H9 (cell line): ENCODE measurements at regions not wholly inside any gene's neighbourhood (a gene's known extent, or its start where the extent isn't known, plus 50 kb on each side); places are given as distances from the start of the nearest gene placed in this dataset.

ENCODE experiments used
- DNase-seq: peaks from one replicate; pipeline ENCODE4 v3.0.0-alpha.2; 2017
- H2AFZ ChIP-seq: one replicate; pipeline ENCODE4 v1.6.1; 2013; ENCODE audit warnings: mild to moderate bottlenecking, low read length, control low read depth, moderate library complexity
- H2AK5ac ChIP-seq: 2 replicates; pipeline ENCODE4 v1.6.1; 2013; ENCODE audit warnings: low read length, control low read depth, mixed read lengths; ENCODE audit not compliant: insufficient read length
- H2BK120ac ChIP-seq: one replicate; pipeline ENCODE4 v1.6.1; 2013; ENCODE audit warnings: low read depth, mild to moderate bottlenecking, low read length, control low read depth, inconsistent platforms; ENCODE audit not compliant: poor library complexity, severe bottlenecking
- H2BK12ac ChIP-seq: 2 replicates; pipeline ENCODE4 v1.6.1; 2013; ENCODE audit warnings: low read length, control low read depth, mixed read lengths, low read depth; ENCODE audit not compliant: insufficient read length
- H2BK15ac ChIP-seq: 2 replicates; pipeline ENCODE4 v1.6.1; 2013; ENCODE audit warnings: low read depth, low read length, control low read depth
- H2BK20ac ChIP-seq: one replicate; pipeline ENCODE4 v1.6.1; 2013; ENCODE audit warnings: low read depth, mild to moderate bottlenecking, low read length, control low read depth, inconsistent platforms; ENCODE audit not compliant: poor library complexity, severe bottlenecking
- H2BK5ac ChIP-seq: 2 replicates; pipeline ENCODE4 v1.6.1; 2013; ENCODE audit warnings: low read length, control low read depth, mixed read lengths; ENCODE audit not compliant: insufficient read length
- H3K14ac ChIP-seq: 2 replicates; pipeline ENCODE4 v1.6.1; 2013; ENCODE audit warnings: low read length, control low read depth; ENCODE audit not compliant: insufficient read depth
- H3K18ac ChIP-seq: 2 replicates; pipeline ENCODE4 v1.6.1; 2013; ENCODE audit warnings: low read depth, mild to moderate bottlenecking, mixed read lengths, low read length, control low read depth; ENCODE audit not compliant: insufficient read length
- H3K23ac ChIP-seq: 2 replicates; pipeline ENCODE4 v1.6.1; 2013; ENCODE audit warnings: low read length, control low read depth, mixed read lengths, low read depth; ENCODE audit not compliant: insufficient read length
- H3K23me2 ChIP-seq: 2 replicates; pipeline ENCODE4 v1.6.1; 2013; ENCODE audit warnings: low read depth, mild to moderate bottlenecking, mixed read lengths, low read length, control low read depth; ENCODE audit not compliant: insufficient read length, poor library complexity, severe bottlenecking
- H3K27ac ChIP-seq: 2 replicates; pipeline ENCODE4 v1.5.1; 2013; ENCODE audit warnings: low read length, control low read depth, mixed read lengths, low read depth; ENCODE audit not compliant: insufficient read length
- H3K27me3 ChIP-seq: 2 replicates; pipeline ENCODE4 v1.6.1; 2013; ENCODE audit warnings: low read length, control low read depth, inconsistent platforms; ENCODE audit not compliant: insufficient read depth
- H3K4ac ChIP-seq: 2 replicates; pipeline ENCODE4 v1.6.1; 2013; ENCODE audit warnings: low read depth, mild to moderate bottlenecking, control low read depth, inconsistent platforms, low read length, moderate library complexity
- H3K4me1 ChIP-seq: 2 replicates; pipeline ENCODE4 v1.6.1; 2013; ENCODE audit warnings: low read length, control low read depth, inconsistent platforms; ENCODE audit not compliant: insufficient read depth
- H3K4me2 ChIP-seq: 2 replicates; pipeline ENCODE4 v1.6.1; 2013; ENCODE audit warnings: low read length, control low read depth, mixed read lengths; ENCODE audit not compliant: insufficient read length, insufficient read depth
- H3K56ac ChIP-seq: 2 replicates; pipeline ENCODE4 v1.6.1; 2013; ENCODE audit warnings: low read depth, mild to moderate bottlenecking, mixed read lengths, low read length, control low read depth; ENCODE audit not compliant: insufficient read length
- H3K79me1 ChIP-seq: 2 replicates; pipeline ENCODE4 v1.6.1; 2013; ENCODE audit warnings: low read depth, mild to moderate bottlenecking, moderate library complexity, low read length, control low read depth, inconsistent platforms; ENCODE audit not compliant: insufficient read depth, poor library complexity, severe bottlenecking
- H3K79me2 ChIP-seq: 2 replicates; pipeline ENCODE4 v1.6.1; 2013; ENCODE audit warnings: low read length, control low read depth, inconsistent platforms; ENCODE audit not compliant: insufficient read depth
- H3K9ac ChIP-seq: 2 replicates; pipeline ENCODE4 v1.6.1; 2013; ENCODE audit warnings: low read length, control low read depth, mixed read lengths; ENCODE audit not compliant: insufficient read length; ENCODE audit errors: extremely low read depth
- H3K9me3 ChIP-seq: one replicate; pipeline ENCODE4 v1.6.1; 2013; ENCODE audit warnings: low read depth, low read length, inconsistent platforms; ENCODE audit not compliant: control insufficient read depth
- H3T11ph ChIP-seq: one replicate; pipeline ENCODE4 v1.6.1; 2013; ENCODE audit warnings: mild to moderate bottlenecking, low read length, control low read depth, inconsistent platforms
- H4K20me1 ChIP-seq: one replicate; pipeline ENCODE4 v1.6.1; 2013; ENCODE audit not compliant: control insufficient read depth, insufficient read length, insufficient read depth
- H4K5ac ChIP-seq: 2 replicates; pipeline ENCODE4 v1.6.1; 2013; ENCODE audit warnings: low read depth, mild to moderate bottlenecking, mixed read lengths, low read length, control low read depth; ENCODE audit not compliant: insufficient read length
- H4K8ac ChIP-seq: replicated peaks from 2 replicates; pipeline ENCODE4 v1.6.1; 2013; ENCODE audit warnings: low read length, control low read depth, mixed read lengths, low read depth; ENCODE audit not compliant: insufficient read length
- H4K91ac ChIP-seq: 2 replicates; pipeline ENCODE4 v1.6.1; 2013; ENCODE audit warnings: low read depth, mild to moderate bottlenecking, moderate library complexity, mixed read lengths, low read length, control low read depth; ENCODE audit not compliant: insufficient read length
- H3K27ac Mint-ChIP-seq, 3 experiments: 2 replicates in 2 of 3; 3 replicates in 1 of 3; pipeline ENCODE4 v1.8.0; 2020 to 2021; ENCODE audit warnings: mixed read lengths in 3 of 3, mild to moderate bottlenecking in 1 of 3, moderate library complexity in 1 of 3
- H3K27me3 Mint-ChIP-seq: 2 replicates; pipeline ENCODE4 v1.8.0; 2021; ENCODE audit warnings: low read depth, mild to moderate bottlenecking, moderate library complexity, mixed read lengths
- H3K36me3 Mint-ChIP-seq, 3 experiments: 2 replicates in 2 of 3; 3 replicates in 1 of 3; pipeline ENCODE4 v1.8.0; 2020 to 2021; ENCODE audit warnings: low read depth in 3 of 3, mixed read lengths in 3 of 3; ENCODE audit not compliant: insufficient read depth in 1 of 3
- H3K4me1 Mint-ChIP-seq, 2 experiments: 2 replicates each; pipeline ENCODE4 v1.8.0; 2020; ENCODE audit warnings: mixed read lengths in 2 of 2
- H3K4me3 Mint-ChIP-seq, 2 experiments: 2 replicates in 1 of 2; 3 replicates in 1 of 2; pipeline ENCODE4 v1.8.0; 2020 to 2021; ENCODE audit warnings: mild to moderate bottlenecking in 2 of 2, mixed read lengths in 2 of 2, moderate library complexity in 1 of 2
- H3K9me3 Mint-ChIP-seq, 2 experiments: 2 replicates in 1 of 2; 3 replicates in 1 of 2; pipeline ENCODE4 v1.8.0; 2020; ENCODE audit warnings: mild to moderate bottlenecking in 2 of 2, mixed read lengths in 2 of 2, moderate library complexity in 1 of 2
- WGBS: extraction: QIAGEN DNeasy Blood & Tissue Kit; methylation state at CpG from one replicate; pipeline ENCODE4 v1.1.7; 2013; ENCODE audit warnings: missing lambda C conversion rate, low lambda C conversion rate, mixed read lengths; ENCODE audit not compliant: insufficient read length; ENCODE audit errors: extremely low coverage; 5-methylcytosine and 5-hydroxymethylcytosine counted together
- TF ChIP-seq, protein P1 (sequence below): fragments of 200-600 bp; sonication (generic); conservative IDR thresholded peaks from 3 replicates; pipeline ENCODE4 v1.8.0; 2021; ENCODE audit warnings: antibody characterized with exemption, mild to moderate bottlenecking

DNA sequence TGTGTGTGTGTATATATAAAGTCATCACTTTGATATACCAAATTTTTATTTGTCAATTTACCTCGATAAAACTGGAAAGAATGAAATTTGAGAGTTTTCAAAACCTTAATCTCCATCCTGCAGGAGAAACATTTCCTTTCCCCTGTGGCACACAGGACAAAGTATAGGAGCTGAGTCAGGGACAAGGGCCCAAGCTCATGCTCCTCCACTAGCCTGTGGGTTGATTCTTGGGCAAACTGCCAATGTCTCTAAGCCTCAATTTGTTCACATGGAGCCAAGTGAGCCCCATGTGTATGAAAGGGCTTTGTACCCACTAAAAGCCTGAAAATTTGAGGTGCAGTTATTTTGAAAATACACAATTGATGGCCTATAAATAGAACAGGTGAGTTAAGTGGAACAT lies 60.3 kb upstream of the IL6 start:
- Mint-ChIP-seq H3K27ac (peak overlapping the region in 1 of 3 experiments; percentile 97; a peak in 2 of 7 replicates), H3K4me3 (no peak overlapping the region), H3K9me3 (no peaks in the 10 kb centered on the region; a peak in 1 of 5 replicates), H3K36me3 (no peaks in the 10 kb centered on the region; a peak in 2 of 7 replicates), H3K4me1 (peaks cover 53 to 70% of the 10 kb centered on the region in 2 experiments), H3K27me3 (no peaks in the 10 kb centered on the region)
- Histone ChIP-seq H3K23ac (no peak overlapping the region), H3K18ac (no peak overlapping the region), H3K4me2 (no peak overlapping the region), H3K14ac (no peak overlapping the region), H3K4me1 (peaks cover 23% of the 10 kb centered on the region), H3K27ac (no peak overlapping the region), H4K20me1 (no peaks in the 10 kb centered on the region), H2BK12ac (no peak overlapping the region), H3K27me3 (no peaks in the 10 kb centered on the region), H2AK5ac (no peak overlapping the region), H4K5ac (no peak overlapping the region), H2BK120ac (no peak overlapping the region), H3K56ac (no peak overlapping the region), H3T11ph (no peak overlapping the region), H2BK5ac (no peak overlapping the region), H3K4ac (no peak overlapping the region), H4K91ac (no peak overlapping the region), H2BK20ac (no peak overlapping the region), H3K79me2 (no peaks in the 10 kb centered on the region), H3K9me3 (no peaks in the 10 kb centered on the region), H4K8ac (no peak overlapping the region), H3K23me2 (no peaks in the 10 kb centered on the region), H3K79me1 (no peaks in the 10 kb centered on the region), H2BK15ac (no peak overlapping the region), H3K9ac (no peak overlapping the region), H2AFZ (no peak overlapping the region)
- no CpG with 5 or more reads among the region's 1 CpG for WGBS
- DNase-seq: no peak
- TF ChIP-seq, protein P1, sequence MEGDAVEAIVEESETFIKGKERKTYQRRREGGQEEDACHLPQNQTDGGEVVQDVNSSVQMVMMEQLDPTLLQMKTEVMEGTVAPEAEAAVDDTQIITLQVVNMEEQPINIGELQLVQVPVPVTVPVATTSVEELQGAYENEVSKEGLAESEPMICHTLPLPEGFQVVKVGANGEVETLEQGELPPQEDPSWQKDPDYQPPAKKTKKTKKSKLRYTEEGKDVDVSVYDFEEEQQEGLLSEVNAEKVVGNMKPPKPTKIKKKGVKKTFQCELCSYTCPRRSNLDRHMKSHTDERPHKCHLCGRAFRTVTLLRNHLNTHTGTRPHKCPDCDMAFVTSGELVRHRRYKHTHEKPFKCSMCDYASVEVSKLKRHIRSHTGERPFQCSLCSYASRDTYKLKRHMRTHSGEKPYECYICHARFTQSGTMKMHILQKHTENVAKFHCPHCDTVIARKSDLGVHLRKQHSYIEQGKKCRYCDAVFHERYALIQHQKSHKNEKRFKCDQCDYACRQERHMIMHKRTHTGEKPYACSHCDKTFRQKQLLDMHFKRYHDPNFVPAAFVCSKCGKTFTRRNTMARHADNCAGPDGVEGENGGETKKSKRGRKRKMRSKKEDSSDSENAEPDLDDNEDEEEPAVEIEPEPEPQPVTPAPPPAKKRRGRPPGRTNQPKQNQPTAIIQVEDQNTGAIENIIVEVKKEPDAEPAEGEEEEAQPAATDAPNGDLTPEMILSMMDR: no peak
